IMR-90 (cell line): ENCODE measurements at regions not wholly inside any gene's neighbourhood (a gene's known extent, or its start where the extent isn't known, plus 50 kb on each side); places are given as distances from the start of the nearest gene placed in this dataset.

Source experiments
- ATAC-seq: fragments of 200-7000 bp; cut with Tn5 transposase; 2 replicates; pipeline ENCODE4 v1.9.1; 2020; ENCODE audit warnings: low read depth, mild to moderate bottlenecking, moderate library complexity
- BruUV-seq: library from RNA; stranded (reverse); fragments of 400-500 nt; replicated peaks from 2 replicates; lab custom pipeline; 2021; lab: Mats Ljungman, UMichigan
- CTCF ChIA-PET: fragments of 300-600 bp; formaldehyde crosslinking; extraction: SDS; loops from one replicate; lab custom pipeline; 2021; ENCODE audit warnings: antibody characterized with exemption; lab: Yijun Ruan, JAX
- POLR2A ChIA-PET: fragments of 300-600 bp; sonication (Branson Sonifier 250); formaldehyde crosslinking; loops from one replicate; lab custom pipeline; 2022; ENCODE audit warnings: antibody characterized with exemption; ENCODE audit not compliant: unreplicated experiment; lab: Charles Lee
- DNase-seq: peaks from one replicate; pipeline ENCODE4 v3.0.0; 2013
- H2AFZ ChIP-seq: replicated peaks from 2 replicates; pipeline ENCODE3; 2013; ENCODE audit warnings: low read length, mild to moderate bottlenecking; ENCODE audit not compliant: poor library complexity
- H2AK5ac ChIP-seq: 2 replicates; pipeline ENCODE4 v1.6.1; 2013; ENCODE audit warnings: low read depth, low read length, inconsistent platforms
- H2AK9ac ChIP-seq: replicated peaks from 2 replicates; pipeline ENCODE3; 2013; ENCODE audit warnings: mild to moderate bottlenecking, low read depth, low read length, moderate library complexity; ENCODE audit not compliant: poor library complexity
- H2BK120ac ChIP-seq: 2 replicates; pipeline ENCODE4 v1.6.1; 2013; ENCODE audit warnings: low read depth, low read length, inconsistent platforms
- H2BK15ac ChIP-seq: 3 replicates; pipeline ENCODE4 v1.6.1; 2013; ENCODE audit warnings: low read depth, low read length, inconsistent platforms
- H2BK20ac ChIP-seq: 2 replicates; pipeline ENCODE4 v1.6.1; 2013; ENCODE audit warnings: low read depth, mild to moderate bottlenecking, inconsistent platforms, low read length, moderate library complexity
- H2BK5ac ChIP-seq: 2 replicates; pipeline ENCODE4 v1.6.1; 2013; ENCODE audit warnings: mild to moderate bottlenecking, low read depth, low read length, inconsistent platforms; ENCODE audit not compliant: poor library complexity, severe bottlenecking
- H3K14ac ChIP-seq: replicated peaks from 2 replicates; pipeline ENCODE4 v1.6.1; 2013; ENCODE audit warnings: low read depth, low read length, inconsistent platforms
- H3K18ac ChIP-seq: 2 replicates; pipeline ENCODE4 v1.6.1; 2013; ENCODE audit warnings: low read depth, low read length, control low read depth
- H3K23ac ChIP-seq: 2 replicates; pipeline ENCODE4 v1.6.1; 2013; ENCODE audit warnings: low read depth, low read length, inconsistent platforms
- H3K27ac ChIP-seq: 2 replicates; pipeline ENCODE4 v1.5.1; 2013; ENCODE audit warnings: mild to moderate bottlenecking, control low read depth, low read length; ENCODE audit not compliant: insufficient read depth
- H3K27me3 ChIP-seq: 2 replicates; pipeline ENCODE4 v1.6.1; 2013; ENCODE audit warnings: low read length; ENCODE audit not compliant: control insufficient read depth, insufficient read depth
- H3K36me3 ChIP-seq: 2 replicates; pipeline ENCODE4 v1.6.1; 2013; ENCODE audit warnings: low read length, mixed read lengths; ENCODE audit not compliant: control insufficient read depth, insufficient read depth
- H3K4ac ChIP-seq: 2 replicates; pipeline ENCODE4 v1.6.1; 2013; ENCODE audit warnings: low read depth, low read length, inconsistent platforms
- H3K4me1 ChIP-seq: 2 replicates; pipeline ENCODE4 v1.6.1; 2013; ENCODE audit warnings: low read length, mixed read lengths; ENCODE audit not compliant: control insufficient read depth, insufficient read depth
- H3K4me2 ChIP-seq: 2 replicates; pipeline ENCODE4 v1.6.1; 2013; ENCODE audit warnings: low read depth, mild to moderate bottlenecking, control low read depth, low read length, moderate library complexity
- H3K4me3 ChIP-seq: 2 replicates; pipeline ENCODE4 v1.5.1; 2013; ENCODE audit warnings: low read depth, mild to moderate bottlenecking, control low read depth, low read length, moderate library complexity; ENCODE audit not compliant: insufficient read depth
- H3K56ac ChIP-seq: 2 replicates; pipeline ENCODE4 v1.6.1; 2013; ENCODE audit warnings: low read length, inconsistent platforms; ENCODE audit not compliant: insufficient read depth; ENCODE audit errors: extremely low read depth
- H3K79me1 ChIP-seq, 2 experiments: 2 replicates each; pipeline ENCODE4 v1.6.1; 2013; ENCODE audit warnings: low read length in 2 of 2, inconsistent platforms in 1 of 2, low read depth in 1 of 2
- H3K9ac ChIP-seq: 2 replicates; pipeline ENCODE4 v1.6.1; 2013; ENCODE audit warnings: low read depth, low read length, control low read depth
- H3K9me1 ChIP-seq: 2 replicates; pipeline ENCODE4 v1.6.1; 2013; ENCODE audit warnings: low read length, inconsistent platforms; ENCODE audit not compliant: insufficient read depth
- H3K9me3 ChIP-seq: 2 replicates; pipeline ENCODE4 v1.6.1; 2013; ENCODE audit warnings: low read length; ENCODE audit not compliant: control insufficient read depth, insufficient read depth
- H4K20me1 ChIP-seq: 2 replicates; pipeline ENCODE4 v1.6.1; 2013; ENCODE audit warnings: low read length, inconsistent platforms; ENCODE audit not compliant: insufficient read depth
- H4K5ac ChIP-seq: 2 replicates; pipeline ENCODE4 v1.6.1; 2013; ENCODE audit warnings: mild to moderate bottlenecking, low read depth, low read length, control low read depth
- H4K8ac ChIP-seq, 2 experiments: 2 replicates each; pipeline ENCODE4 v1.6.1; 2013; ENCODE audit warnings: low read depth in 2 of 2, low read length in 2 of 2, control low read depth in 1 of 2, inconsistent platforms in 1 of 2
- H4K91ac ChIP-seq: 2 replicates; pipeline ENCODE4 v1.6.1; 2013; ENCODE audit warnings: low read depth, low read length, inconsistent platforms; ENCODE audit not compliant: insufficient read depth
- BHLHE40 ChIP-seq: fragments of 150-350 bp; IDR thresholded peaks from 2 replicates; pipeline ENCODE4 v1.6.1; 2016; ENCODE audit warnings: mild to moderate bottlenecking, low read depth, low read length
- MAFK ChIP-seq: IDR thresholded peaks from 2 replicates; pipeline ENCODE4 v1.6.1; 2012; ENCODE audit warnings: low read depth, low read length, improper control_type of control experiment
- MXI1 ChIP-seq: IDR thresholded peaks from 2 replicates; pipeline ENCODE4 v1.6.1; 2012; ENCODE audit warnings: low read depth, mild to moderate bottlenecking, low read length, moderate library complexity, borderline replicate concordance
- RCOR1 ChIP-seq: IDR thresholded peaks from 2 replicates; pipeline ENCODE4 v1.6.1; 2012; ENCODE audit warnings: mild to moderate bottlenecking, low read length, improper control_type of control experiment; ENCODE audit not compliant: insufficient replicate concordance
- WGBS, 2 experiments: methylation state at CpG; one replicate each; pipeline versions ENCODE4 v1.1.5 to v1.1.7; 2013; ENCODE audit warnings: missing lambda C conversion rate in 2 of 2; ENCODE audit not compliant: insufficient read length in 1 of 2; ENCODE audit errors: extremely low coverage in 2 of 2; 5-methylcytosine and 5-hydroxymethylcytosine counted together
- dilution Hi-C: fragments of 300-500 bp; cut with HindIII; formaldehyde crosslinking; loops from one replicate; pipeline ENCODE4 v1.14.3; 2018; ENCODE audit warnings: low sequenced_read_pairs; ENCODE audit not compliant: unreplicated experiment
- in situ Hi-C: fragments of 300-500 bp; cut with MboI; formaldehyde crosslinking; loops from 3 replicates; pipeline ENCODE4 v1.14.3; 2019; ENCODE audit warnings: low sequenced_read_pairs, inconsistent platforms, mixed read lengths
- intact Hi-C: fragments of 100-400 bp; cut with micrococcal nuclease; formaldehyde crosslinking; loops from 2 replicates; pipeline ENCODE4 v1.10.0; 2022

DNA sequence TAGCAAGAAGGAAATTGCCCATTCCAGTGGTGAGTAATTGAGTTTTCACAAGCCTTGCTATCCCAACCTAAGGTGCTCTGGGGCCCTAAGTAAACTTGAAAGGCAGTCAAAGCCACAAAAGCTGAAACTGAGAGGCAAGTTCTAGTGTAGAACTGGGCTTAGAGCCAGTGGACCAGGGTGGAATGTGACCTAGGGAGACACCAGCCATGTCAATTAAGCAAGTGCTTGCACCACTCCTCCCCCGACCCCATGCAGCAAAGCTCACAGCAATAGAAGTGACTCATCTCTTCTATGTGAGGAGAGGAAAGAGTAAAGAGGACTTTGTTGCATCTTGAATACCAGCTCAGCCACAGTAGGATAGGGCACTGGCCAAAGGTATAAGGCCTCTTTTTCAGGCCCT lies 486.1 kb upstream of the POU3F4 start:
- DNase-seq (no peak), ATAC-seq (no peak)
- H2AFZ ChIP-seq, result no peak overlapping the region
- dilution Hi-C loops (no loop called here), intact Hi-C loops (no loop called here), in situ Hi-C loops (no loop called here)
- H4K5ac ChIP-seq, result no peak overlapping the region
- no peak overlapping the region for H3K56ac ChIP-seq
- H3K23ac ChIP-seq, result no peak overlapping the region
- no TSS peak for BruUV-seq
- H3K79me1 ChIP-seq, result no peaks in the 10 kb centered on the region
- peaks cover 2% of the 10 kb centered on the region; the same call in 1 of the 2 replicates for H3K9me3 ChIP-seq
- no peaks in the 10 kb centered on the region for H3K9me1 ChIP-seq
- TF ChIP-seq RCOR1 (no peak), MXI1 (no peak), BHLHE40 (no peak), MAFK (no peak)
- H3K4me1 ChIP-seq, result no peaks in the 10 kb centered on the region
- H3K4me3 ChIP-seq, result no peak overlapping the region
- no peak overlapping the region for H2AK9ac ChIP-seq
- H2BK15ac ChIP-seq, result no peak overlapping the region
- no peak overlapping the region for H3K9ac ChIP-seq
- no peak overlapping the region for H2BK20ac ChIP-seq
- H3K4ac ChIP-seq, result no peak overlapping the region
- no peaks in the 10 kb centered on the region for H3K27me3 ChIP-seq
- H4K8ac ChIP-seq, result no peak overlapping the region
- H3K4me2 ChIP-seq, result no peak overlapping the region
- H4K91ac ChIP-seq, result no peak overlapping the region
- no peak overlapping the region for H3K27ac ChIP-seq
- WGBS, 2 experiments, result no CpG with 5 or more reads among the region's 1 CpG
- no peaks in the 10 kb centered on the region for H4K20me1 ChIP-seq
- no peak overlapping the region for H2BK120ac ChIP-seq
- H2BK5ac ChIP-seq, result no peak overlapping the region
- POLR2A ChIA-PET, result no interaction called here
- no peak overlapping the region for H2AK5ac ChIP-seq
- H3K14ac ChIP-seq, result no peak overlapping the region
- H3K18ac ChIP-seq, result no peak overlapping the region
- CTCF ChIA-PET, result no interaction called here
- H3K36me3 ChIP-seq, result no peaks in the 10 kb centered on the region
